PC-3 (cell line): ENCODE measurements at regions not wholly inside any gene's neighbourhood (a gene's known extent, or its start where the extent isn't known, plus 50 kb on each side); places are given as distances from the start of the nearest gene placed in this dataset.

Experiments used
- ATAC-seq: fragments of 200-7000 bp; cut with Tn5 transposase; 2 replicates; pipeline ENCODE4 v1.9.1; 2020; ENCODE audit warnings: mild to moderate bottlenecking, moderate library complexity
- BruUV-seq: library from RNA; stranded (reverse); fragments of 400-500 nt; replicated peaks from 2 replicates; lab custom pipeline; 2021; lab: Mats Ljungman, UMichigan
- CTCF ChIA-PET: fragments of 300-600 bp; sonication (Branson Sonifier 250); formaldehyde crosslinking; loops from one replicate; lab custom pipeline; 2022; ENCODE audit warnings: antibody characterized with exemption; lab: Charles Lee
- POLR2A ChIA-PET: fragments of 300-600 bp; sonication (Branson Sonifier 250); formaldehyde crosslinking; loops from one replicate; lab custom pipeline; 2022; ENCODE audit warnings: antibody characterized with exemption; ENCODE audit not compliant: unreplicated experiment; lab: Charles Lee
- DNase-seq: peaks from one replicate; pipeline ENCODE4 v3.0.0-alpha.2; 2015
- H2AFZ ChIP-seq: fragments of 300-600 bp; sonication (generic); 2 replicates; pipeline ENCODE4 v1.6.0; 2016; ENCODE audit warnings: antibody characterized with exemption, low read length
- H3F3A ChIP-seq: fragments of 300-600 bp; sonication (generic); one replicate; pipeline ENCODE4 v1.6.0; 2017; ENCODE audit warnings: antibody characterized with exemption, low read length, control low read depth, mild to moderate bottlenecking; ENCODE audit not compliant: unreplicated experiment
- H3K27ac ChIP-seq: fragments of 300-600 bp; sonication (generic); 2 replicates; pipeline ENCODE4 v1.5.1; 2016; ENCODE audit warnings: mild to moderate bottlenecking, low read length
- H3K27me3 ChIP-seq: fragments of 300-600 bp; sonication (generic); 2 replicates; pipeline ENCODE4 v1.6.1; 2016; ENCODE audit warnings: low read length, mixed read lengths
- H3K36me3 ChIP-seq: fragments of 300-600 bp; sonication (generic); 2 replicates; pipeline ENCODE4 v1.6.1; 2016; ENCODE audit warnings: low read depth, mixed run types, low read length, mixed read lengths
- H3K4me1 ChIP-seq: fragments of 300-600 bp; sonication (generic); 2 replicates; pipeline ENCODE4 v1.5.1; 2016; ENCODE audit warnings: low read length; ENCODE audit not compliant: insufficient read depth
- H3K4me2 ChIP-seq: fragments of 300-600 bp; sonication (generic); 2 replicates; pipeline ENCODE4 v1.6.0; 2016; ENCODE audit warnings: low read length
- H3K4me3 ChIP-seq: fragments of 300-600 bp; sonication (generic); 2 replicates; pipeline ENCODE4 v1.5.1; 2016; ENCODE audit warnings: mild to moderate bottlenecking, low read length, mixed read lengths
- H3K79me2 ChIP-seq: fragments of 300-600 bp; sonication (generic); 2 replicates; pipeline ENCODE4 v1.6.1; 2017; ENCODE audit warnings: low read length, mixed read lengths
- H3K9ac ChIP-seq: fragments of 300-600 bp; sonication (generic); 2 replicates; pipeline ENCODE4 v1.6.0; 2016; ENCODE audit warnings: mild to moderate bottlenecking, low read length
- H3K9me2 ChIP-seq: fragments of 300-600 bp; sonication (generic); replicated peaks from 2 replicates; pipeline ENCODE4 v1.6.1; 2016; ENCODE audit warnings: mixed run types, low read length, mixed read lengths
- H3K9me3 ChIP-seq: fragments of 300-600 bp; sonication (generic); 2 replicates; pipeline ENCODE4 v1.6.1; 2016; ENCODE audit warnings: low read length, mixed read lengths
- H4K20me1 ChIP-seq: fragments of 300-600 bp; sonication (generic); 2 replicates; pipeline ENCODE4 v1.6.1; 2016; ENCODE audit warnings: low read length, mixed read lengths
- CTCF ChIP-seq: fragments of 300-600 bp; sonication (generic); conservative IDR thresholded peaks from 2 replicates; pipeline ENCODE4 v1.5.1; 2017; ENCODE audit warnings: antibody characterized with exemption, low read depth, mild to moderate bottlenecking, low read length
- EZH2 ChIP-seq: fragments of 300-600 bp; sonication (generic); IDR thresholded peaks from one replicate; pipeline ENCODE4 v1.6.1; 2017; ENCODE audit warnings: antibody characterized with exemption, mild to moderate bottlenecking, low read length; ENCODE audit not compliant: unreplicated experiment
- EZH2phosphoT487 ChIP-seq: fragments of 300-600 bp; sonication (generic); IDR thresholded peaks from 2 replicates; pipeline ENCODE4 v1.6.1; 2018; ENCODE audit warnings: mild to moderate bottlenecking, antibody characterized with exemption, low read length, borderline replicate concordance
- intact Hi-C: fragments of 100-400 bp; cut with micrococcal nuclease; formaldehyde crosslinking; loops from 2 replicates; pipeline ENCODE4 v1.9.0; 2023

DNA sequence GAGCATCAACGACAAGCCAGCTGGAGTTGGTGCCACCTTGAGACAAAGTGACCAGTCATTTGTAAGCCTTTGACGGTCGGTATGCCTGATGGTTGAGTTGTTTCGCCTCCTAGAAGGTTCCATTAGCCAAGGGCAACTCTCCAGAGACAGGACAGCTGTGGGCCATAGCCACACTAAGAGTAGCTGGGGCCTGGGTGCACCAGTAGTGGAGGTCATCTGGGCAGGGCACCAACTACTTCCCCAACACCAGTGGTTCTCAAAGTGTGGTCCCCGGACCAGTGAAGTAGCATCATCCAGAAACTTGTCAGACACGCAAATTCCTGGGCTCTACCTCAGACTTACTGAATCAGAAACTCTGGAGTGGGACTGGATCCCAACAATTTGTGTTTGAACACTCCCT, 217.5 kb upstream of the TAS2R1 start:
- TF ChIP-seq CTCF: no peak
- no peak for TF ChIP-seq EZH2phosphoT487
- no peak for TF ChIP-seq EZH2
- no peak overlapping the region for H3K4me3 ChIP-seq
- H3K27ac ChIP-seq: no peak overlapping the region
- no peaks in the 10 kb centered on the region for H3K79me2 ChIP-seq
- no peaks in the 10 kb centered on the region for H3K36me3 ChIP-seq
- no peak for DNase-seq
- ATAC-seq: no peak
- H3K9me2 ChIP-seq: no peaks in the 10 kb centered on the region
- no peak overlapping the region for H3K4me2 ChIP-seq
- H3K9ac ChIP-seq: no peak overlapping the region
- no peaks in the 10 kb centered on the region for H3K9me3 ChIP-seq
- H3F3A ChIP-seq: no peaks in the 10 kb centered on the region
- H4K20me1 ChIP-seq: no peaks in the 10 kb centered on the region
- ChIA-PET CTCF (no interaction called here), POLR2A (no interaction called here)
- BruUV-seq: no TSS peak
- intact Hi-C loops: no loop called here
- H3K27me3 ChIP-seq: 0 out of 2 replicates have a peak, but pooled peaks cover 5% of the 10 kb centered on the region
- H3K4me1 ChIP-seq: peaks cover 6% of the 10 kb centered on the region; the same call in 1 of the 2 replicates
- no peak overlapping the region for H2AFZ ChIP-seq

GRCh38 chr5:9845185-9845584, 215.0 kb upstream of the TAS2R1 start:
- H3K4me2 ChIP-seq: no peak overlapping the region
- H3K4me1 ChIP-seq: no peaks in the 10 kb centered on the region
- intact Hi-C loops: no loop called here
- no peaks in the 10 kb centered on the region for H4K20me1 ChIP-seq
- no peak for DNase-seq
- TF ChIP-seq EZH2 (no peak), EZH2phosphoT487 (no peak), CTCF (no peak)
- ChIA-PET POLR2A (no interaction called here), CTCF (no interaction called here)
- no TSS peak for BruUV-seq
- H3K9me3 ChIP-seq: peaks cover 3% of the 10 kb centered on the region; the same call in 1 of the 2 replicates
- 0 out of 2 replicates have a peak, but pooled peaks cover 6% of the 10 kb centered on the region for H3K27me3 ChIP-seq
- no peaks in the 10 kb centered on the region for H3K36me3 ChIP-seq
- H2AFZ ChIP-seq: no peak overlapping the region
- H3K4me3 ChIP-seq: no peak overlapping the region
- no peak for ATAC-seq
- no peaks in the 10 kb centered on the region for H3K79me2 ChIP-seq
- no peaks in the 10 kb centered on the region for H3F3A ChIP-seq
- no peak overlapping the region for H3K9ac ChIP-seq
- no peaks in the 10 kb centered on the region for H3K9me2 ChIP-seq
- no peak overlapping the region for H3K27ac ChIP-seq

GRCh38 chr5:9841516-9842170, 211.5 kb upstream of the TAS2R1 start:
- Histone ChIP-seq H3K4me1 (no peaks in the 10 kb centered on the region), H3K79me2 (no peaks in the 10 kb centered on the region), H3K9me2 (no peaks in the 10 kb centered on the region), H2AFZ (no peak overlapping the region), H3F3A (no peaks in the 10 kb centered on the region), H4K20me1 (no peaks in the 10 kb centered on the region), H3K9ac (no peak overlapping the region), H3K9me3 (peaks cover 3% of the 10 kb centered on the region; the same call in 1 of the 2 replicates), H3K27me3 (peaks cover 17% of the 10 kb centered on the region; the same call in 1 of the 2 replicates), H3K4me2 (no peak overlapping the region), H3K4me3 (no peak overlapping the region), H3K27ac (no peak overlapping the region), H3K36me3 (no peaks in the 10 kb centered on the region)
- POLR2A ChIA-PET: no interaction called here
- CTCF ChIA-PET: no interaction called here
- intact Hi-C loops: no loop called here
- DNase-seq (no peak), ATAC-seq (no peak)
- BruUV-seq: no TSS peak
- TF ChIP-seq CTCF: no peak
- no peak for TF ChIP-seq EZH2phosphoT487
- no peak for TF ChIP-seq EZH2
